NCI-H345 treated with DMSO at 0.1 percent for 48 hours (cell line): ENCODE measurements at regions not wholly inside any gene's neighbourhood (a gene's known extent, or its start where the extent isn't known, plus 50 kb on each side); places are given as distances from the start of the nearest gene placed in this dataset.

Experiments
- DNase-seq: peaks from one replicate; lab custom pipeline; 2025; ENCODE audit not compliant: unreplicated experiment; lab: John Stamatoyannopoulos, UW

DNA sequence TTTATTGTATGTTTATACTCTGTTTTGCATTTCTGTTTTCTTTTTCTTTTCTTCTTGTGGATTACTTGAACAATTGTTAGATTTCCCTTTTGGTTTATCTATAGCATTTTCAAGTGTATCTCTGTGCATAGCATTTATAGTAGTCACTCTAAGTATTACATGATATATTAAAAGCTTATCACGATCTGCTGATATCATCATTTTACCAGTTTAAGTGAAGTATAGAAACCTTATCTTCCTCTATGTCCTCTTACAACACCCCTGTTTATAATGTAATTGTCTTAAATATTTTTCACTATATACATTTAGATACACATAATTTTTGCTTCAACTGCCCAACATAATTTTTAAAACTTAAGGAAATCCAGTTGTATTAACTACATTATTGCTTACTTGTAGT, 513.9 kb upstream of the CELF2 start:
- DNase-seq = no peak

DNA sequence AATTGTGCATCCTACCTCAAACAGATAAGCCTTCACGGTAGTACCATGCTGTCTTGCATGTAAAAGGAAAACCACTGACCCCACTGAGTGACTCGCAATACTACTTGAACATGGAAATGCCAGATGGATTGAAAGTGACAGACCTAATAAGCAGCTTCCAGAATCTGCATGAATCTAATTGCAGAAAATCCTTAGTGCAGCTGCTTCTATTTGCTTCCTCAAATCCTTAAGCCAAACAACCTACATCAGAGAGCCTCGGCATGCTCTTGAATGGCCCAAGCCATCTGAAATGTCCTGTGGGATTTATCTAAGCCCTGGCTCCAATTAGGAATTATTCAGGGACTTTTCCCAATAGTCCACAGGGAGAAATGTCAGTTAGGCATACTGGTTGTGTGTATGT, 509.5 kb upstream of the CELF2 start:
- DNase-seq = no peak

DNA sequence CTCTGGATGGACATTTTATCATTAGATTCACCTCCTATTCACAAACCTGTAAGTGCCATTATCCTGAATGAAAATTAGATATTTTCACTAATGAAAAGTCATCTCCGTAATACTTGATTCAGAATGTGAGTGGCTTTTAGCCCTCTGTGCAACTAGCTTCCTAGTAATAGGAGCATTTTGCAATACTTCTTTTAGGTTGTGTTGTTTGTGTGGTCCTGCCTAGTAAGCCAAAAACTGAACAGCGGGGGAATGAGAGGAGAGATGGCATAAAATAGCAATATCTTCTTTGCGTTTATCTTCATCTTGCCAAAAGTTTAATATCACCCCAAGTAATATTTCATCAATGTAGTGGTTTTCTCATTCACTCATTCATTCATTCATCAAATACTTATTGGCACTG, 507.5 kb upstream of the CELF2 start:
- no peak for DNase-seq

DNA sequence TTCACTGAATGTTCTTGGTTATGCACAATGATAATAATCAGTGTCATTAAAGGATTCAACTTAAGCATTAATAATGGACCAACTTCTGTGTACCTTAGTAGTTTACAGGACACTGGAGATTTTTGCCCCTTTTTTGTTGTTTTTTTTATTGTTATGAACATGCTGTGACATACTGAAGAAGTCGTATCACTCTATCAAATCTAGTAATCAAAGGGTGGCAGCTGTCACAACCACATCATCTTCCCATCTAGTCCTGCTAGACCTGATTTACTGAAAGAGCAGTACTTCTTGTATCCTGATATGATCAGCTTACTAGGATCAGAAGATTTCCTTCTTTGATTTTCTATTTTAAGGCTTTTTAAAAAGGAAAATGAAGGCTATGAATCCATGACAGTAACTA, 504.6 kb upstream of the CELF2 start:
- no peak for DNase-seq

DNA sequence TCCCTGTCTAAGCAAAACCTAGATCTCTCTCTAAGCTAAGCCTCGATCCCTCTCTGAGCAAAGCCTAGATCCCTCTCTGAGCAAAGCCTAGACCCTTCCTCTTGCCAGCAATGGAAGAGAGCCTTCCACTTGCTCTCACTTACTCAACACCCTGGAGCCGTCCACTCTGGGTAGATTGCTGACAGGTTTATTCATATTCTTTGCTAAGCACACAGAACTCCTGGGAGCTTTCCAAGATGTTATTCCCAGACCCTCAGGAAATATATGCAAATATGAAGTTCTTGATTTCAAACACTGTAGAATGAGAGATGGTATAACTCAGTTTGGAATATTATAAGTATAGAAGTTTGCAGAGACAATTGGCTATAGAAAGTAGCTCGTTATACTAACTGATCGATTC, 503.8 kb upstream of the CELF2 start:
- DNase-seq = no peak

DNA sequence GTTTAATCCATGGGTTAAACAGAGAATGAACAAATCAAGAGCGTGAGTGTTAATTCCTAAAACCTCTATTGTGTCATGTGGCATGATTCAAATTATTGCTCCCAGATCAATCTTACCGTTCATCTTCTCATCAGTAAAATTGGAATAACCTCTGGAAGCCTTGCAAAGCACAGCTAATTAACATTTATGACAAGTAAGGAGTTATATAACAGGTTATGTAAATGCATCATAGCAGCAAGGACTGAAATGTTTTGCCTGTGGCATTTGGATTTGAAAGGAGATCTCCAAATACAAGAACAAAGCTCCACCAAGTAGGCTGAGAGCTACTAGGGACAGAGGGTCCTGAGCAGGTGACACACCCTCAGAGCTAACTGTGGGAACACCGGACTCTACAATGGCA, 502.9 kb upstream of the CELF2 start:
- no peak for DNase-seq

DNA sequence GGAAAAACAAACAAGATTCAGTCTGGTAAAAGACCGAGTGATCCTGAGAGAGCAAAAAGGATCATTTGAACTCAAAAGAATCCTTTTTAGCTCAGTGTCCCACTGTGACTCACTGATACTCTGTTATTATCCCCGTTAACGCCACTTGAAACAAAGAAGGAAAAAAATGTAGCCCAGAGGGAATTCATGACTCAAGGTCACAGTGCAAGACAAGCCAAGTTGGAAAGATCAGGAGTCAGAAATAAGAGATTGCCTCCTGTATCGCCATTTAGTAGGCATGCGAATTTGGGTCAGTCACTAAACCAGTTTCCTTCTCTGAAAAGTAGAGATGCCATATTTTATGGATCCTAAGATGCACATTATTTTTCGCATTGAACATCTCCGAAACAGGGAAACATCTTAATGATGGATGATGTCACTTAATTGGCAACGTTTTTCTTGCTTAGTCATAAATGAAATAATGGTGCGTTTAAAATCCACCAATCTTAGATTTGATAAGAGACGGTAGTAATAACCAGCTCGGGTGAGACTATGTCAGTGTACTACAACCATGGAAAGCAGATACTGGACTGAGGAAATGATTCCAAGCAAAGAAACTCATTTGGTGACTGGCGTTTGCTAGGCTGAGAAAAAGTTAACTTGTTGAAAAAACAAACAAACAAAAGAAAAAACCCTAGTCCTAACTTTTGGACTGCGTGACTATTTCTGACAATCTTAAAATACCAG, 502.0 kb upstream of the CELF2 start:
- no peak for DNase-seq

DNA sequence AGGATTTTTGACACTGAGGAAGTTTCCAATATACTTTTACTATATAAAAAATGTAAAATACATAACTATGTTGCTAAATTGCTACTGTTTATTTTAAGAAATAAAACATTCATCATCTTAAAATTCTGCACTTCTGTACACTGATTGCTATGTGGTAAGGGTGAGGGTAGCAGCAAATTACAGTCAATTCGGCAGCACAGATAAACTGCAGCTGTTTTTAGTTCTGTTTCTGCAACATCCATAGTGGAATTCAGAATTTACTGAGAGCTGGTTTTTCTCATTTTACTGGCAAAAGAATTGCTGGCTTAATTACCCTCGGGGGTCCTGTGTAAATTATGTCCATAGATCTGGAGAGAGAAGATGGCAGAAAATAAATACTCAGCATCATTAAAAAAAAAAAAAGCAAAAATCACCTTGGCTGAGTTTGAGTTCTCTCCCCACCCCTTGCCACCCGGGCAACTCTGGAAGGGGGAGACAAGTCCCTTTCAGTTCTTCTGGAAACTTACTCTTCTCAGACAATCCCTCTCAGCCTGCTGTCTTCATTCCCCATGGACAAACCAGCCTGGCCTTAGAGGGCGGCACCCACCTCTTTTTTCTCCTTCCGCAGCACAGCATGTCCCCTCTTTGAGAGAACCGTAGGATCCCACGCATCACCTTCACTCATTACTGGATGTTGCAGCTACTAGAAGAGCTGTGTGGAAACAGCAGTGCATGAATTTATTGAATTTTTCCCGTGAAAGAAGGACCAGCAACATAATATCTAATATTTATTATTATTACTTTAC, 501.1 kb upstream of the CELF2 start:
- no peak for DNase-seq

DNA sequence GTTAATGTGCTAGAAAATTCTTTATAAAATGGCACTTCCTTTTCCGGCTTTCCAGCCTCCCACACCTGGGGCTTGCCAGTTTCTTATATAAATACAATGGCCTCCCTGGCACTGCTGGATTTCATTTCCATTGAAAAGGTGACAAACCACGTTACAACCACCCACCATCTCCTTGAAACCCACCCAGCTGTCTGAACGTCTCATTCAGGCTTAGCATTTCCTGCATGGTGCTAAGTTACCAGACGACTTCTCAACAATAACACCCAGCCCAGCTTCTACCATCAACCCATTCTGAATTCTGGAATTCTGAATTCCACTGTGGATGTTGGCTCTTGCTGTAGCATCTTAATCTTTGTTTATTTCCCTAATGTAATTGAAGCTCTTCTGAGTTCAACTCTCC, 499.8 kb upstream of the CELF2 start:
- DNase-seq = no peak

DNA sequence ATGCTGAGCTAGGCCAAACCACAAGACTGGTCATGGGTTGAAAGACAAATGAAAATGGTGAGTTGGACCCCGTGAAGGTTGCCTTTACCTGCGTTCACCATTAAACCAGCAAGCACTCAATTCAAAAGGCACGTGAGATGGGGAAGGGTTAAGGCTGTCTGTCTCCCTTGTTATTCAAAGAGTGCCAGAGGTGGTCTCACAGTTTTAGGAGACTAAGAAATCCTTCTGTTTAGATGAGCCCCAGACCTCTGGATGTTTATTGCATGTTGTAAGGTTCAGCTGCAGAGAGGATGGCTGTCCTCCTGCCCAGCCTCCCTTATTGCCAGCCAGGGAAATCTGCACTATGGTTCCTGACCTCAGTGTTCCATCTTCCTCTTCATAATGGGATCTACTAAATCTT, 498.0 kb upstream of the CELF2 start:
- no peak for DNase-seq

DNA sequence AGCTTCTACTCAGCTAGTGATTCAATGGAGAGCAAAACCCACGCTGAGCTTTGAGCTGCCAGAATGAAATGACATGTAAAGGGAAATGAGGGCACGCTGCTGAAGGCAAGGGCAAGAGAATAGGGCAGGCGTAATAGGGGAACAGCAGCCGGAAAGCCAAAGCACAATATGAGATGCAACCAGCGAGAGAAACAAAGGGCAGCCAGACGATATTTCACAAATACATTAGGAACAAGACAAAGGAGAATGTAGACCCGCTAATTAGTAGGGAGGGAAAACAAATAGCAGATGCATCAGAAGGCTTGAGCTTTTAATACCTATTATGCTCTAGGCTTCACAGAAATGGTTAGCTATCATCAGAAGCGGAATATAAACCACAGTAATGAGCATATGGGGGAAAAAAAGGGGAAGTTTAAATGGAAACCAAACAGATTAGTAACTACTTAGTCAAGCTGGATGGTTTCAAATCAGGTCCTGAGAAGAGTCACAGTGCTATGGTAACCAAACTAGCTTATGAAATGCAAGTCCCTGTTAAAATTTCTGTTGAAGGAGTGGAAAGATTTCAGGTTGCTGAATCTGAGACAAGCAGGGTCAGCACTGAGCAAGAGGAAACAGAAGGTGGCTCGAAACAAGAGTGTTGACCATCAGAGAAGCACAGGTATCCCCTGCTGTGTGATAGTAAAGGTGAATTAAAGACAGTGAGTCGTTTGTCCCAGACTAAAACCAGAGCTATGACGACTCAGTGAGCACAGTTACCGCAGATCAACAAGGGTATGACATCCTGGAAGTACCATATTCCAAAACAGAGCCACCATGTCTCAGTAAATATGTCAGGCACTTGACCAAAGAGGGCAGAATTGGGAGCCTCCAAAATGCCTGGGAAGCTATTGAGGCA, 496.9 kb upstream of the CELF2 start:
- DNase-seq = no peak

DNA sequence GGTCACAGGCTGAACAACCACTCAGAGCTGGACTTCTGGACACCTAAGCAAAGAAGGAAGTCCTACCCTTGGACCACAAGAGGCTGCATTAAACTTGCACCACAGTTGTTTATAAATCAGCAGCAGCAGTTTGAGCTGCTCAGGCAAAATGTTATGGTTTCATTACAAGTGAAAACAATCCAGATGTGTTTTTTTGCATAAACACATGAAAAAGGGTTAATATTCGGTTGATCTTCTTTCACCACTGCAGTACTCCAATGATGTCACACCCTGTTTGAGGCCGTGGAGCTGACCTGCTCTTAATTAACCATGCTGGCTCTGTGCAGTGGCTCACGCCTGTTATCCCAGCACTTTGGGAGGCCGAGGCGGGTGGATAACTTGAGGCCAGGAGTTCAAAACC, 490.8 kb upstream of the CELF2 start:
- no peak for DNase-seq

DNA sequence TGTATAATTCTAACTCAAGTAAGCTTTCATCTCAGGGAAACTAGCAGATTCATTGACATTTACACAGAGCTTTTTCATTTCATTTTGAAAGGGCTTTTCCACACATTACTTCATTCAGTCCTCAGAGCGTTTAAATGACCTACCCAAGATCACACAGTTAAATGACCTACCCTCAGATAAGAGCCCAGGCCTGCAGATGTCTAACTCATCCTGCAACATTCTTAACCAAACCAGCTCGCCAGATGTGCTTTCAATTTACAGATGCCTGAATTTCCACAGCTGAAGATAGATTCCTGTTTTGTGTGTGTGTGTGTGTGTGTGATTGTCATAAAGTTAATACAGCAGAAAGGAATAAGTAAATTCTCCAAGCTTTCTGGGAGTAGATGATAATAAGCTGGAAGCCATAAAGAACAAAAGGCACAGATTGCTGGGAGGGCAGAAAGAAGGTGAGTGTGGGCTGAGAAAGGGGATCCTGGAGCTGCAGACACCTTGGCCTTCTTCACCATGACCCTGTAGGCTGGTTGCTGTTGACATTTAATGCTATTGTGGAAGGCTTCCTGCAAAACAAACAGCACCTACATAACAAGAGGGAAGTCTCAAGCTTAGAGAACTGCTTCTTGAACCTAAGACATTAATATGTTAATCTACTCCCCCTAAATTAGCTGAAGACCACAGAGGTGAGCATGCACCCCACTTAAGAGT, 489.7 kb upstream of the CELF2 start:
- no peak for DNase-seq

DNA sequence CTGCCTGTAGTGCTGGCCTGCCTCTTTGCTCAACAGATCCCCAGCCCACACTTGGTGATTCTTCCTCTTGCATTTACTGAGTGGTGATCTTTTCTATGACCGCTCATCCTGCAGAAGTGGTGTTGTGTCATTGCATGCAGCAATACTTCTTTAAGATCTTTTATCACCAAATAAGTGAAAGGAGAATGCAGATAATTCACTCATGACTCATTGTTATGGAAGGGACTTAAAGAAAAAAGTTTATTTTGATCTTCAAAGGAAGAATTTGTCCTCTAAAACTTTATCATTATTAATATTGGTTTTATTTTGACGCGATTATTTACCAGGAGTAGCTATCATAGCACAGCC, 489.1 kb upstream of the CELF2 start:
- DNase-seq = no peak

DNA sequence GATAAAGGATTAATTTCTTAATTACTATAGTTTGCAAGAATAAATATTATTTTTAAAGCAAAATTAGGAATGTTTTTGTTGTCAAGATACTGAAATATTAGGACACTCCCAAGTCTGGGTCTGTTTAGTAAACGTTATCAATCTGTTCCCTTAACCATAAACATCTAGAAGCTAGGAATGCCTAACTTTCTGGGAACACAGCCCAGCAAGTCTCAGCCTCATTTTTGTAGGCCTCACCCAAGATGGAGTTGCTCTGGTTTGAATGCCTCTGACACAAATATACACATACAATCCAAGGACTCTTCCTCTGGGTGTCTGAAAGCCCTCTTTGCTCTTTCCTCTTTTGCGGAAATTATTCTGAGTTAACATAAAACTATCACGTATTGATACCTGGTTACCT, 487.4 kb upstream of the CELF2 start:
- DNase-seq = no peak

DNA sequence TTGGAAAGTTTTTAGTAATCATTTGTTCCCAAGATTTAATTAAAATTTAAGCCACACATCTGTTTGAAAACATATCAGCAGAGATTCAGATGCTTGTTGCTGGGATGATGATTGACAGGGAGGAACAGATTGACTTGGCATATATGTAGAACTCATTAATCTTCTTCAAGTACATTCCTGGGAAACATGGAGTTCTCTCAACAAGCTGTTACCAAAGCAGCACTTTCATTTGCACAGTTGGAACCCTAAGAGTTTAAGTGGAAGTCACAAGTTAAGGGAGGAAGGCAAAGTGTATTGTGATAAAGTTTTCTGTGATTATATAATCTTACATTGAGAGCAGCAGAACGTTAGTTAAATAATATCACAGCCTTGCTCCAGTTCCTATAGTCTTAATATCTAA, 485.4 kb upstream of the CELF2 start:
- no peak for DNase-seq

DNA sequence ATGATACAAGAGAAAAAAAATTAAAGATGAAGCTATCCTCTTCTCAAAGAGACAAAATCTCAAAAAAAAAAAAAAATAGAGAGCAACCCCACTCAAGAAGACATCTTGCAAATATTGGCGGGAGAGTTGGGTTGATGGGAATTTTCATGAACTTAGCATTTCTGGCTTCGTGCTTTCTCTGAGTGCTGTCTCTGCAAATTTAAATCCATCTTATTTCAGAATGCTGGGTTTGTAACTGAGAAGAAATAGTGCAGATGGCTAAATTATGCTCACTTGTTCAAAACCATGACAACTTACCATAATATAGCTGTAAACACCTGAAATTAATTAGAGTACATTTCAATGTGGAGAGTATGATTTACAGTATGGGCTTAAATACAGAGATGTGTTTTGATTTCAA, 484.8 kb upstream of the CELF2 start:
- DNase-seq = no peak

DNA sequence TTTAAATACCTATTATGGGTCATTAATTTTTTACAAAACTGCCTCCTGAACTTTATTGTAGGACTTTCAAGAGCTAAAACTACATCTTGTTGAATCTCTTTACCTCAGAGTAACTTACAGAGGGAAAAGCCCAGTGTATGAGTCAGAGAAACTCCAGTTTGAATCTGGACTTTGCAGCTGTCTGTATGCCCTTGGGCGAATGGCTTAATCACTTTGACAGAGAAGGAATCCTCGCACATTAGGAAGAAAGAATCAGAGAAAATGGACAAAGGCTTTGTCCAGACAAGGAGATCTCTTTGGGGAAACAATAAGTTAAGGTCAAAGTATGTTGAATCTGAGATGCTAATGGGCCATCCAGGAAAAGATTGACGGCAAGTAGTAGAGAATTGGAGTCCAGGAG, 484.2 kb upstream of the CELF2 start:
- no peak for DNase-seq

DNA sequence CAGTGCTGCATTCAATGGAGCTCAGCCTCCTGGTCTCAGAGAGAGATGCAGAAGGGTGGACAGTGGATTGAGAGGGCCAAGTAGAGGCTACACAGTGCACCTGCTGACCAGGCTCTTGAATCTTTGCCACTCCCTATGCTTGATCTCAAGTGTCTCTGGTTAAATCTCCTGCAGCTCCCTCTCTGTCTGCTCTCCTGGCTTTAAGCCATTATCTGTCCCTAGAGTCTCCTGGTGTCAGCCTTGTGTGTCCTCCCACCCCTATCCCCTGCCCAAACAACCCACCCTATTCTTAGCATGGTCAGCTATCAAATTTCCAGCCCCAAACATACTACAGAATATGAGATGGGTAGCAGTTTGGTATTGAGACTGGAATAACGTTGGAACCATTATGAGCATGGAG, 479.3 kb upstream of the CELF2 start:
- no peak for DNase-seq

DNA sequence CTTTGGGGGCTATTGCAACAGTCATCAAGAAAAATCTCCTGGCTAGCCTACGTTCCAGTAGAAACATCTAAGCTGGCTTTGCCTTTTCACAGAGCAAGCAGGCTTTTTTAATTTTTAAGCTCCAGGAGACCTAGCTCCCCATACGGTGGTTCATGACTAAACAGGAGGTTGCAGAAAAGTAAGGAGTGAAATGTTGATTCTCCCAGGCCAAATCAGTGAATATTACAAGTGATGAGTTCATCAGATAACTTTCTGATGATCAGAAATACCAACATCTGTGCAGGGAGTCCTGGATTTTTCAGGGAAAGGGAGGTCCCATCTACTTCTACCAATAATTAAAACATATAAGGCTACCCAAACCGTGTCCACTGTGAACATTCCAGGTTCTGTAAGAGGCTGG, 477.3 kb upstream of the CELF2 start:
- DNase-seq = no peak

DNA sequence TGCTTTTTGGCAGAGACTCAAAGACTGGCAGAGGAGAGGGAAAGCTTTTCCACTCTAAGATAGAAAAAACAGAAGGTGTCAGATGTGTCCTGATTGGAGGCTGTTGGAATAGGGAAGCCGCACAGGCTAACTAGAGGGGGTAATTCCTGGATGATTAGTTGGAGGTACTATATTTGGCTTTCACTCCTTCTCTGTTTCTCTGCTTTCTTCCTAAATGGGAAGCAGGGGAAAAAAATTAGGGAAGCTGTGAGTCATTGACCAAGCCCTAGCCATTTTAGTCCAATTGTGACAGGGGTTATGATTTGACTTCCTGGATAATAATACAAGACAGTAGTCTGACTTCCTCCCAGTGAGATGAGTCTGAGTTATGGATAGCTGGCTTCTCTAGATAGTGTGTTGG, 475.2 kb upstream of the CELF2 start:
- no peak for DNase-seq
